Upper lobe of left lung (tissue), 4 donors: ENCODE measurements at regions not wholly inside any gene's neighbourhood (a gene's known extent, or its start where the extent isn't known, plus 50 kb on each side); places are given as distances from the start of the nearest gene placed in this dataset.

Experiments used
- CTCF ChIP-seq, 6 experiments: fragments of 450-650 bp in 4 of 6; fragments of 200-600 bp in 2 of 6; sonication (generic) in 2 of 6; IDR thresholded peaks; one replicate each; pipeline ENCODE4 v1.5.1; 2016 to 2019; ENCODE audit warnings: antibody characterized with exemption in 6 of 6
- POLR2A ChIP-seq, 4 donors: fragments of 450-650 bp; IDR thresholded peaks; one replicate each; pipeline ENCODE4 v1.5.1; 2016 to 2017; ENCODE audit warnings: antibody characterized with exemption in 4 of 4, mild to moderate bottlenecking in 2 of 4

- TF ChIP-seq CTCF (IDR thresholded peaks at IDR 0.05) (no peak), POLR2A (IDR thresholded peaks at IDR 0.05) (no peak)
Measured at GRCh38 chr20:7503501-7503900, 436.8 kb downstream of the HAO1 start.
